Transverse colon (tissue), 3 donors: ENCODE measurements at regions not wholly inside any gene's neighbourhood (a gene's known extent, or its start where the extent isn't known, plus 50 kb on each side); places are given as distances from the start of the nearest gene placed in this dataset.

Experiments
- POLR2A ChIP-seq: fragments of 450-650 bp; IDR thresholded peaks from one replicate; pipeline ENCODE4 v1.6.1; 2016; ENCODE audit warnings: antibody characterized with exemption, mild to moderate bottlenecking, moderate library complexity
- TF ChIP-seq, protein P1 (sequence below), 5 experiments: fragments of 200-600 bp in 3 of 5; fragments of 450-650 bp in 2 of 5; sonication (generic) in 3 of 5; IDR thresholded peaks; 1 replicate in 2 of 5; 2 replicates in 3 of 5; pipeline ENCODE4 v1.5.1; 2016 to 2017; ENCODE audit warnings: antibody characterized with exemption in 5 of 5, inconsistent platforms in 3 of 5, mild to moderate bottlenecking in 2 of 5, moderate library complexity in 1 of 5

DNA sequence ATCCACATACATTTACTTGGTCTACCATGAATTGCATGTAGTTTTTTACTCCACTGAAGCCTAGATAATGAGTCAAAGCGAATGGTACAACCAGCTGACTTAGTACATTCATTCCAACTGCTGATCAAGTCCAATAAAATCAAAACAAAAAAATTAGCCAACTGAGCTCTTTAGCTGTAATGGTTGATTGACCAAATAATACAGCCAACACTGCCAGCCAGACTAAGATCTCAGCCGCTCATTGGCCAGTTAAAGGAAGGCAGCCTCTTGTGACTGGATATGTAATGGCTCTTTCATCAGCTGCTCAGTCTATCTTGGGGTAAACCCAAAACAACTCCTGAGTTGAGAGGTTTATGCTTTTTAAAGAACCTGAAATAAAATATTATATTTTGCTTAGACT lies 204.3 kb upstream of the RSPO3 start:
- no peak for TF ChIP-seq POLR2A
- TF ChIP-seq, protein P1, sequence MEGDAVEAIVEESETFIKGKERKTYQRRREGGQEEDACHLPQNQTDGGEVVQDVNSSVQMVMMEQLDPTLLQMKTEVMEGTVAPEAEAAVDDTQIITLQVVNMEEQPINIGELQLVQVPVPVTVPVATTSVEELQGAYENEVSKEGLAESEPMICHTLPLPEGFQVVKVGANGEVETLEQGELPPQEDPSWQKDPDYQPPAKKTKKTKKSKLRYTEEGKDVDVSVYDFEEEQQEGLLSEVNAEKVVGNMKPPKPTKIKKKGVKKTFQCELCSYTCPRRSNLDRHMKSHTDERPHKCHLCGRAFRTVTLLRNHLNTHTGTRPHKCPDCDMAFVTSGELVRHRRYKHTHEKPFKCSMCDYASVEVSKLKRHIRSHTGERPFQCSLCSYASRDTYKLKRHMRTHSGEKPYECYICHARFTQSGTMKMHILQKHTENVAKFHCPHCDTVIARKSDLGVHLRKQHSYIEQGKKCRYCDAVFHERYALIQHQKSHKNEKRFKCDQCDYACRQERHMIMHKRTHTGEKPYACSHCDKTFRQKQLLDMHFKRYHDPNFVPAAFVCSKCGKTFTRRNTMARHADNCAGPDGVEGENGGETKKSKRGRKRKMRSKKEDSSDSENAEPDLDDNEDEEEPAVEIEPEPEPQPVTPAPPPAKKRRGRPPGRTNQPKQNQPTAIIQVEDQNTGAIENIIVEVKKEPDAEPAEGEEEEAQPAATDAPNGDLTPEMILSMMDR (IDR thresholded peaks at IDR 0.05), result no peak
